GM20000 (cell line): ENCODE measurements at regions not wholly inside any gene's neighbourhood (a gene's known extent, or its start where the extent isn't known, plus 50 kb on each side); places are given as distances from the start of the nearest gene placed in this dataset.

Experiments used
- DNase-seq: peaks from one replicate; pipeline ENCODE4 v3.0.0; 2012; ENCODE audit warnings: low spot score
- TF ChIP-seq, protein P1 (sequence below): IDR thresholded peaks from 2 replicates; pipeline ENCODE4 v1.5.1; 2012; ENCODE audit warnings: mild to moderate bottlenecking, control low read depth; ENCODE audit errors: extremely low read depth, missing control alignments

DNA sequence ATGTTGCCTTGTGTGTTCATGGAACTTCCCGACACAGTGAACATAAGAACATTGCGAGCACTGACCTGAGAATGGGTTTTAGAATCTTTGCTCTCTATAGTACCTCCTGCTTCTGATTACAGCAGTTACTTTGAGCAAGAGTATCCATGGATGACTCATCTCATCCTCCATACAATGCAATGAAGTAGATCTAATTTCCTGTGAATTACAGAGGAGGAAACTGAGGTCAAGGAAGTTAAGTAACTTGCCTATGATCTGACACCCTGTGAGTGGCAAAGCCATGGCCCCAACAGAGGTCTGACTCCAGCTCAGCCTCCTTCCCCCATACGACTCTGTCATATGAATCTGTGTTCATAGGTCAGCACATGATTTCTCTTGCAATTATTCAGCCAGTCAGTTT is 518.1 kb downstream of the TFAP2A start:
- no peak for DNase-seq

DNA sequence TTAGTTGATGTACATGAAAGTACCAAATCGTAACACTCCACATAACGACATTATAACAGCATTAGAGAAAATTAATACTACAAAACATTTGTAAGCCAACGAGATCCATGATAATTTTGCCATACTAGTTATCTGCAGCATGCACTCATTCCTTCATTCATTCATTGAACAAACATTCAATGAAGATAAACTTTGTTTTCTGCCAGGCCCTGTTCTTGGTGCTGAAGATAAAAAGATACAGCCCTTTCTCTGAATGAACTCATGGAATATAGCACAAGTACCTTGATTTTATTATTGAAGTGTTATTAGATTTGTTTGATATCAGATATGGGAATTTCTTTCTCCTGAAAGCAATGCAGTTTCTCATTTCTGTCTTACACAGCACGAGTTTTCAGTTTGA is 524.0 kb downstream of the TFAP2A start:
- TF ChIP-seq, protein P1, sequence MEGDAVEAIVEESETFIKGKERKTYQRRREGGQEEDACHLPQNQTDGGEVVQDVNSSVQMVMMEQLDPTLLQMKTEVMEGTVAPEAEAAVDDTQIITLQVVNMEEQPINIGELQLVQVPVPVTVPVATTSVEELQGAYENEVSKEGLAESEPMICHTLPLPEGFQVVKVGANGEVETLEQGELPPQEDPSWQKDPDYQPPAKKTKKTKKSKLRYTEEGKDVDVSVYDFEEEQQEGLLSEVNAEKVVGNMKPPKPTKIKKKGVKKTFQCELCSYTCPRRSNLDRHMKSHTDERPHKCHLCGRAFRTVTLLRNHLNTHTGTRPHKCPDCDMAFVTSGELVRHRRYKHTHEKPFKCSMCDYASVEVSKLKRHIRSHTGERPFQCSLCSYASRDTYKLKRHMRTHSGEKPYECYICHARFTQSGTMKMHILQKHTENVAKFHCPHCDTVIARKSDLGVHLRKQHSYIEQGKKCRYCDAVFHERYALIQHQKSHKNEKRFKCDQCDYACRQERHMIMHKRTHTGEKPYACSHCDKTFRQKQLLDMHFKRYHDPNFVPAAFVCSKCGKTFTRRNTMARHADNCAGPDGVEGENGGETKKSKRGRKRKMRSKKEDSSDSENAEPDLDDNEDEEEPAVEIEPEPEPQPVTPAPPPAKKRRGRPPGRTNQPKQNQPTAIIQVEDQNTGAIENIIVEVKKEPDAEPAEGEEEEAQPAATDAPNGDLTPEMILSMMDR = no peak
- DNase-seq = no peak

More for the DNA sequence above, 518.1 kb downstream of the TFAP2A start:
- TF ChIP-seq, protein P1 = no peak

DNA sequence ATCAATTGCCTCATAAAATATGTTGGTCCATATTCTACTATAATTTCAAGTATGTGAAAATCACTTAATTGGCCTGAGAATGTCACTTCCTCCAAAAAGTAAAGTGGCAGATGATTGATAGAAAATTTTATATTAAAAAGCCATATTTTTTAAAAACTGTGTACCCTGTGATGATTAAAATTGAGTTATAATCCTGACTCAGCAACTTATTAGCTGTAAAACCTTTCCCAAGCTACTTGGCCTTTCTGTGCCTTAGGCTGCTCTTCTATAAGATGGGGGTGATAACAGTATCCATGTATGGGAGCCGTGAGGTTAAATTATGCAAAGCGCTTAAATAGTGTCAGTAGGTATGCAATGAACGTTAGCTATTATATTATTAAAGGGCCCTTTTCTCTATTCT is 524.4 kb downstream of the TFAP2A start:
- TF ChIP-seq, protein P1 = no peak
- DNase-seq = no peak

DNA sequence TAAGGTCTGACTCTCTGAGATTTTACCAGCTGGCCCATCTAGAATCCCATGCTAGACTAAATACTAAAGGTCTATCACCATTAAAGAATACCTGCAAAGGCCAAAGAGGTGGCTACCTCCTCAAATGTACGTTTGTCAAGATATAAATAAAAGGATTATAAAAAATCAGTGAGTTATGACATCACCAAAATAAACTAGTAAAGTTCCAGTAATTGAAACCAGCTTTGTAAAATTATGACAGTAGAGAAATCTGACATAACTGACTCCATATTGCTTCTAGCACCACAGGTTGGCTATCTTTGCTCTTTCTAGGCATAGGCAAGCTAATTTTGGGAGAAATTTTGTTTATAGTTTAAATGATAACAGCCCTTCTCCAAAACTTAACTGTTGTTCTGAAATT is 536.3 kb downstream of the TFAP2A start:
- TF ChIP-seq, protein P1 = no peak
- no peak for DNase-seq

DNA sequence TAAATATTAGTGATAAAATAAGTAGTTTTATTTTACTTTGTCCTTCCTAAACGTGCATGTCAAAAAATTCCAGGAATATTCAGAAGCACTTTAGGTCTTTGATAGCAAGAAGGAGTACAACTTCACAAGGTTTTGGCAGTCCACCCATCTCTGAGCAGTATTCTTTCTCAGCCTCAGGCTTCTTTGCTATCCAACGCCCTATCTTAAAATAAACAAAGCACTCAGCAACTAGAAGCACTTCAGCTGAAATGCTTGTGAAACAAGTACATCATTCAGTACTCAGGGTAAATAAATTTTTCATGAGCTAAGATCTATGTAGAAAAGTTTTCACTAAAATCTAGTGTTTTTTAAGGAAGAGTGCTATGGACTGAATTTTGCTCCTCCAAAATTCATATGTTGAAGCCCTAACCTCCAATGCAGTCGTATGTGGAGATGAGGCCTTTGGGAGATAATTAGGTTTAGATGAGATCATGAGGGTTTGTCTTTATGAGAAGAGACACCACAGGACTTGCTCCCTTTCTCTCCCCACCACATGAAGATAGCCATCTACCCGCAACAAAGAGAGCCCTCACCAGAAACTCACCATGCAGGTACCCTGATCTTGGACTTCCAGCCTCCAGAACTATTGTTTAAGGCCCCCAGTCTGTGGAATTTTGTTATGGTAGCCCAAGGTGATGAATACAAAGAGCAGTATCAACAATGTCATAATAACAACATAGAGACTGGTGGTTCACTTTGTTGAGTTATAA is 539.1 kb downstream of the TFAP2A start:
- TF ChIP-seq, protein P1 = no peak
- no peak for DNase-seq

DNA sequence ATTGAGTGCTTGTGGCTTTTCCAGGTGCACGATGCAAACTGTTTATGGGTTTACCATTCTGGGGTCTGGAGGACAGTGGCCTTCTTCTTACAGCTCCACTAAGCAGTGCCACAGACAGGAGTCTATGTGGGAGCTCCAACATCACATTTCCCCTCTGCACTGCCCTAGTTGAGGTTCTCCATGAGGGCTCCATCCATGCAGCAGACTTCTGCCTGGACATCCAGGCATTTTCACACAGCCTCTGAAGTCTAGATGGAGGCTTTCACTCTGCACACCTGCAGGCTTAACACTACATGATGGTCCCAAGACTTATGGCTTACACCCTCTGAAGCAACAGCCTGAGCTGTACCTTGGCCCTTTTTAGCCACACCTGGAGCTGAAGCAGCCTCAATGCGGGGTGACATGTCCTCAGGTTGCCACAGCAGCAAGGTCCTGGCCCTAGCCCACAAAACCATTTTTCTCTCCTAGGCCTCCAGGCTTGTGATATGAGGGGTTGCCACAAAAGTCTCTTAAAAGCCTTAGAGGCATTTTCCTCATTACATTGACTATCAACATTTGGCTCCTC is 552.2 kb downstream of the TFAP2A start:
- TF ChIP-seq, protein P1 = no peak
- no peak for DNase-seq

DNA sequence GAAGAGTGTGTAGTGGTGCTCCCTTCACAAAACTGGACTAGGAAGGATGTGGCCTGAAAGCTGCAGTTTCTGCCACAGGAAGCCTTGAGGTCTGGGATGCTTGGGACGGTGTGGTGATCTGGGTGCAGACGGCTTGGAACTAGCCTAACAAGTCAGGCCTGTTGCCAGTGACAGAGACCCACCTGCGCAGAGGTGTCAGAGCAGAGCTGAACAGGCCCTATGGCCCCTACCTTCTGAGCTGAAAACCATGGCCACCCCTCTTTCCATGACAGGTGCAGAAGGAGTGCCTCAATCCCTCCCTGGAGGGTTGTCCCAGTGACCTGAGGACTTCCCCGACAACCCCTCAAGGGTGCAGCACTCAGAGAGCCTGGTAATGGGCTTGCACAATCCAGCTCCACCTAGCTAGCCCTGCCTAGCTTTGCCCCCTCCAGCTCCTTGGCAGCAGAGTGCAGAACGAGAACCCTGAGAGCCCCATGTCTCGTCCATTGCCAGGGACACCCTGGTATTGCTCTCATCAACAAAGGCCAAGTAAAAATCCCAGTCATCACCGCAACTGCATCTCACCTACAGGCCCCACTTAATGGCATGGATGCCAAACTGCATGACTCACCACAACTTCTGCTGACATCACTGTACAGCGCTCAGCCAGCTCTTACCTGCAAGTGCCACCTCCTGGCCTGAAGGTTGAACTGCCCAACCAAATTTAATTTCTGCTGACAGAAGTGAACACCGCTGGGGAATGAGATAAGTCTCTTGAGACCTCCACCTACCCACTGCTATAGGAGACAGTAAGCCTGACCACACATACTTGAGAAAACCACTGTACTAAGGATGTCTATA is 563.1 kb downstream of the TFAP2A start:
- DNase-seq = no peak
- TF ChIP-seq, protein P1 = no peak
